HTR-8/SVneo (cell line): ENCODE measurements at regions not wholly inside any gene's neighbourhood (a gene's known extent, or its start where the extent isn't known, plus 50 kb on each side); places are given as distances from the start of the nearest gene placed in this dataset.
"Not testable (repeated sequence)": the region's sequence is repeated elsewhere in the genome, so short reads cannot be mapped to it uniquely, and the experiment has no call there.

Experiments
- DNase-seq: peaks from one replicate; pipeline ENCODE4 v3.0.0; 2011; ENCODE audit warnings: low spot score, mixed read lengths; ENCODE audit not compliant: insufficient read length
- FAIRE-seq: peaks from 2 replicates; lab custom pipeline; 2011; peaks lifted over from hg19 to GRCh38; lab: Jason Lieb, UNC

DNA sequence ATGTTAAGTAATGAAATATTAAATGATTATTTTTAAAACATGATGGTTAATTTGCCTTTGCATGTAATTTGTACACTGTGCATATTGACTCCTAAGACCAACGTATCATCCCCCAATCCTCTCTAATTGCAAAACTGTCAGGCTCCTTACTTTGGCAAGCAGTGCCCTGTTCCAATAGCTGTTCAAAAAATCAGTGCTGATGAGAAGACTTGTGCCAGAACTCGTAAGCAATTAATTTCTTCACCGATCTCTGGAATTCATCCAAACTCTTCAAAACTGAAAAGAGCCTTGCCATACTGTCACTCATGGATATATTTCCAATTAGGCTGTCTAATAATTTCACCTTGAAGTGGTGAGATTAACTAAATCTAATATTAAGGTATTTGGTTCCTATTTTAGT, 493.9 kb upstream of the NDST4 start:
- DNase-seq, result no peak
- no peak for FAIRE-seq

DNA sequence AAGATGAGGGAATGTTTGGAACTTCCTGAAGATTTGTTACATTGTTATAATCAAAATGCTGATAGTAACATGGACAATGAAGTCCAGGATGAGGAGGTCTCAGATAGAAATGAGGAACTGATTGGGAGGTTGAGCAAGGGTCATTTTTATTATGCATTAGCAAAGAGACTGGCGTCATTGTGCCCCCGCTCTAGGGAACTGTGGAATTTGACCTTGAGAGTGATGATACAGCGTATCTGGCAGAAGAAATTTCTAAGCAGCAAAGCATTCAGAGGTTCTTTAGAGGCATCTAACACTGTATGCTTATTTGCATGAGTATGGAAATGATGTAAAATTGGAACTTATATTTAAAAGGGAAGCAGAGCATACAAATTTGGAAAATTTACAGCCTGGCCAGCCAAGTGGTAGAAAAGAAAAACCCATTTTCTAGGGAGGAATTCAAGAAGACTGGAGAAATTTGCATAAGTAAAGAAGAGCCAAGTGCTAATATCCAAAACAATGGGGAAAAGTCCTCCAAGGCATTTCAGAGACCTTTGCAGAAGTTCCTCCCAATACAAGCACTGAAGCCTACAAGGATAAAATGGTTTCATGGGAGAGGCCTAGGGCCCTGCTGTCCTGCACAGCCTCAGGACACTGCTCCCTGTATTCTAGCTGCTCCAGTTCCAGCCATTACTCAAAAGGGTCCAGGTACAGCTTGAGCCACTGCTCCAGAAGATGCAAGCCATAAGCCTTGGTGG, 483.0 kb upstream of the NDST4 start:
- FAIRE-seq (no peak), DNase-seq (no peak)

DNA sequence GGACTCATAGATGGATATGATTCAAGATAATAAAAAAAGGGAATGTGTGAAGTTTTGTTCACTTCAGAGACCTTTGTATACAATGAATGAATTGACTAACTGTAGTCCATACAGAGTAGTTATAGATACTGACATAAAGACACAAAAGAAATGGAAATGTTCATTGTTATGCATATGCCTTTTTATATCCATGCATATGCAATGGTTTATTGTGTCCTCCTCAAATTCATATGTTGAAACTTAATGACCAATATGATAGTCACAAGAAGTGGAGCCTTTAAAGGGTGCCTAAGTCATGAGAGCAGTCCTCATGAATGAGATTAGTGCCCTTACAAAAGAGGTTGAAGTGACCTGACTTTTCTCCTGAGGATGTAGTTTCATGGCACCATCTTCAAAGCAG, 467.5 kb upstream of the NDST4 start:
- DNase-seq (no peak), FAIRE-seq (no peak)

DNA sequence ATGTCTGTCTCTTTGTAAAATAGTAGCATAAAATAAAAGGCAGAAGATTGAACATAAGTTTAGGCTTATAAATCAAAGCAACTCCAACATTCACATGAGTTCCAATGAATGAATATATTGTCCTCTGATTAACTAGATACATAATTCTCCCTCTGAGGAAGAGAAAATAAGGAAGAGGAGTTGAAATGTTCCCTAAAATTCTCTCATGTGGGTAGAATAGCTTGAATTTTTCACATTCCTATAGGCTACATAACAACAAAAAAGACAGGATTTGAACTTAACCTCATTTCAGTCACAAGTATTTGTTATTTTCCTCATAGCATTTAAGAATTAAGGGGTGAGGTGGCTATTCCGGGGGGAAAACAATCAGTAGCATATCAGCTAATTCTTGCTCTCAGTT, 462.4 kb upstream of the NDST4 start:
- no peak for DNase-seq
- FAIRE-seq, result no peak

DNA sequence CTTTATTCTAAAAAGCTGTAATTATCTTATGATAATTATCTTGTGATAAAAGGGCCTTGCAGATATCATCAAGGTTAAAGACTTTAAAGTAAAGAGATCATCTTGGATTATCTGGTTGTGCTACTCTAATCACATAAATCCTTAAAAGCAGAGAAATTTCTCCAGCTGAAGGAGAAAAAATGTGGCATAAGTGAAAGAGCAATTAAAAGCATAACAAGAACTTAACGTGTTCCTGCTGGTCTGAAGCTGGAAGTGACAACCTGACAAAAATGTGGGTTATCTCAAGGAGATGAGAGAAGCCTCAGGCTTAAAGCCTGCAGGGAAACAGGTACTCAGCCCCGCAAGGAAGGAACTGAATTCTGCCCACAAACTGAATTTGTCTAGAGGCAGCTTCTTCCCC, 449.1 kb upstream of the NDST4 start:
- DNase-seq (no peak), FAIRE-seq (no peak)

- FAIRE-seq (no peak), DNase-seq (no peak)
These were observed 434.7 kb upstream of the NDST4 start for GRCh38 chr4:115548123-115548522.

DNA sequence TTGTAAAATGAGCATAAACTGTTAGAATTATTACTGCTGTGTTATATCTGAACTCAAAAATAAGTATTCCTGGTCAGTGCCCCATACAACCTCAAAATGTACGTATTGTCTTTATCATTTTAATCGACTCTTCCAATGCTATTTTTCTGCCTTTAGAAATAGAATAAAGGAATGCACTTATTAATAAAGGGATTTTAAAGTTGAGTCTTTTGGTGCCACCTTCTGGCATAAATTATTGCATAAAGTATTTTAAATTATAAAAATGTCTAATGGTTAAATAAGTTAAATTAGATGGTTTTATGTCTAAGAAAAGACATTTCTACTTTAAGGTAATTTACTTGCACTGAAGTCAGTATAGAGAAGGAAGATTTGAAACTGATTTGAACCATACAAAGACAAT, 424.0 kb upstream of the NDST4 start:
- DNase-seq, result no peak
- no peak for FAIRE-seq

DNA sequence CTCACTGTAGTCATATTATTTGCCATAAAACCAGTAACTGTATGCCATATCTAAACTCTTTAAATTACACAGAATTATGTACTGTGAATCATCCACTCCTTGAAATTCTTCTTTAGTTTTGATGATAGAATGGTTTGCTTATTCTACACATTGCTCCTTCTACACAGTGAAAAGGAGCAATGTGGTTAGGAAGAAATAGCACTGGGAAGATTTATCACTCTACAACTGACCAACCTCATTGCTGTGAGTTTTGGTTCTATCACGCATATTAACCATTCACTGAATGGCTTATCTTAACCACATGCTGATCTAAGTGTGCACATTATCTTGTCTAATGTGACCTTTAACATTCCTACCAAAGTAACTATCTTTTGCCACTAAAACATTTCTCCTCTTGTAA, 415.7 kb upstream of the NDST4 start:
- DNase-seq (no peak), FAIRE-seq (no peak)

GRCh38 chr4:115519476-115519875, 406.1 kb upstream of the NDST4 start:
- not testable (repeated sequence) for FAIRE-seq, DNase-seq

DNA sequence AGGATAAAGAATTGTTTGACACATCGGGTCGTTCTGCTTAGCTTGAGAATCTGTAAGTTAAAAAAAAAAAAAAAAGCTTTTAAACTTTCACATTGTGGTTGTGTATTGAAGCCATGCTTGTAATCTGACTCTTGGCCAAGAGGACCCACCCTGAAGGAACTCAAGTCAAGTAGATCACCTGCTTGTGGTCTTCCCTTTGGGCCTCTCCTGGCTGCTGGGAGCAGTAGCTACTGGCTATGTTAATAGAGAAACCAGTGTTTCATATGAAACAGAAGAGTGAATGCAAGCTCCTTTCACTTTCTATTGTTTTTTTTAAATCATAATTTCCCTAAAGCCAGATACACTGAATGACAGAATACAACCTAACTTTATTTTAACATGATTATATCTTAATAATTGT, 402.4 kb upstream of the NDST4 start:
- DNase-seq (no peak), FAIRE-seq (no peak)

GRCh38 chr4:115515366-115515765, 401.9 kb upstream of the NDST4 start:
- DNase-seq (no peak), FAIRE-seq (no peak)

DNA sequence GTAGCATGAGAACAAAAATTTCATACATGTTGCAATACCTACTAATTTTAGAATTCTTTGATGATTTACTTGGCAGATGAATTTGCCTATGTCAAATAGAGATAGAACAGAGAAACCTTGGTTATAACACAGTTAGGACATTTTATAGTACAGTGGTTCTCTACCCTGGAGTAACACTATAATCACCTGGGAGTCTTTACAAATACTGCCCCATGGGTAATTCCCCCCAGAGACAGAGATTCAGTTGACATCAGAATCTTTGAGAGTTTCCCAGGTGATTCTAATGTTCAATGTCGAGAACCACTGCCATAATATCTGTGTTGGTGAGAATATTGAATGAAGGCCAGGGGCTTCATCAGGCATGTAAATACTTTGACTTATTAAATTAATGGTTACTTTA, 401.3 kb upstream of the NDST4 start:
- DNase-seq (no peak), FAIRE-seq (no peak)

DNA sequence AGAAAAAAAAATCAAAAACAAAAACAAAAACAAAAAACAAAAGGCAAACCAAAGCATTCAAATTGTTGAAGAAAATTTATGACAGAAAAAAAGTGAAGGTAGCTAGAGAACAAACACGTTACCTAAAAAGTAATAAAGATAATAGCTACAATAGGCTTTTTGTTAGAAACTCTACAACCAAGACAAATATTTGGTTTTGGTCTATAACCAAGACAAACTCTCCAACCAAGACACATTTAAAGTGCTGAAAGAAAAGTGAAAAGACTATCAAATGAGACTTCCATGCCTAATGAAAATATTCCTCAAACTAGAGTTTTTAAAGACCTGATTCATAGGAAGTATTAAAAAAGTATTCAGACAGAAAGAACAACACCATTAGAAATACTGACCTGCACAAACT, 391.9 kb upstream of the NDST4 start:
- no peak for DNase-seq
- no peak for FAIRE-seq

DNA sequence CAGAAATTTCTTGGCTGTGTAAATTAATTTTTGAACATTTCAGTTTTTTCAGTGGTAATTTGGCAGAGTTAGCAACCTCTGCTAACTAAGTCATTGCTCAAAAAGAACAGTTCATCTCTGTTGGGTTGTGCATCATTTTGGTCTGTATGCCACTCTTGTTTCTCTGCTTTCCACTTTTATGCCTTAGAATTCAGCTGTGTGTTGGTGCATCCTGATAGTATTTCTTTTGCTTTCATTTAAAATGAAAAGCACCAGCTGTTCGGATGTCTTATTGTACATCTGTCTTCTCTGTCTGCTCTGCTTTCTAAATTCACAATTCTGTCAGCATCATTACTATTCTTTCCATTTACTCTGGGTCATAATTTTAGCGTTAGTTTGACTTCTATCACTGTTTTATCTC, 388.2 kb upstream of the NDST4 start:
- DNase-seq (no peak), FAIRE-seq (no peak)

DNA sequence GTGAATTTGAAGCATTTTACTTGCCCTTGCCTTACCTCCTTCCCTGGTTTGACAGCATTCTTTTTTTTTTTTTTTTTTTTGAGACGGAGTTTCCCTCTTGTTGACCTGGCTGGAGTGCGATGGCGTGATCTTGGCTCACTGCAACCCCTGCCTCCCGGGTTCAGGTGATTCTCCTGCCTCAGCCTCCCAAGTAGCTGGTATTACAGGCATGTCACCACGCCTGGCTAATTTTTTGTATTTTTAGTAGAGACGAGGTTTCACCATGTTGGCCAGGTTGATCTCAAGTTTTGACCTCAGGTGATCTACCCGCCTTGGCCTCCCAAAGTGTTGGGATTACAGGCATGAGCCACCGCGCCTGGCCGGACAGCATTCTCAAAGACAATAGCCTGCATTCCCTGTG, 380.4 kb upstream of the NDST4 start:
- not testable (repeated sequence) for DNase-seq, FAIRE-seq

DNA sequence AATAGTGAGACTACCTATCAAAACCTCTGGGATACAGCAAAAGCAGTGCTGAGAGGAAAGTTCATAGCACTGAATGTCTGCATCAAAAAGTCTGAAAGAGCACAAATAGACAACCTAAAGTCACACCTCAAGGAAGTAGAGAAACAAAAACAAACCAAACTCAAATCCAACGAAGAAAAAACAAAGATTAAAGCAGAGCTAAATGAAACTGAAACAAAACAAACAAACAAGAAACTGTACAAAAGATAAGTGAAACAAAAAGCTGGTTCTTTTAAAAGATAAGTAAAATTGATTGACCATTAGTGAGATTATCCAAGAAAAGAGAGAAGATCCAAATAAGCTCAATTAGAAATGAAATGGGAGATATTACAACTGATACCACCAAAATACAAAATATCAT, 378.3 kb upstream of the NDST4 start:
- FAIRE-seq (no peak), DNase-seq (no peak)

DNA sequence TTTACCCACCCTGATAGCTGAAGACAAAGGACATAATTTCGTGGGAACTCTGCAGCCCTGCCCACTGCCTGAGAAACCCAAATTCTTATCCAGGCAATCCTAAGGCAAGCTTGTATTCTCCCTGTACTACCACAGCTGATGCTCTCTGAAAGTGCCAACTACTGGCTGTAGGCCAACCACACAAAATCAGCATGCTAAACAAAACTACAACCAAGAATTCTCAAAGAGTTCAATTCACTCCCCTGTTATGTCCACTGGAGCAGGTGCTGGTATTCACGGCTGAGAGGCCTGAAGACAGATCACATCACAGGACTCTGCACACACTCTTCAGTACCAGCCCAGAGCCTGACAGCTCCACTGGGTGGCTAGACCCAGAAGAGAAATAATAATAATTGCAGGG, 375.9 kb upstream of the NDST4 start:
- DNase-seq (no peak), FAIRE-seq (no peak)

GRCh38 chr4:115485402-115485801, 372.0 kb upstream of the NDST4 start:
- FAIRE-seq, result no peak
- no peak for DNase-seq

GRCh38 chr4:115484479-115484878, 371.1 kb upstream of the NDST4 start:
- FAIRE-seq, result no peak
- DNase-seq, result no peak

GRCh38 chr4:115470763-115471162, 357.3 kb upstream of the NDST4 start:
- DNase-seq (no peak), FAIRE-seq (no peak)

GRCh38 chr4:115459301-115459700, 345.9 kb upstream of the NDST4 start:
- FAIRE-seq, result not testable (repeated sequence)

DNA sequence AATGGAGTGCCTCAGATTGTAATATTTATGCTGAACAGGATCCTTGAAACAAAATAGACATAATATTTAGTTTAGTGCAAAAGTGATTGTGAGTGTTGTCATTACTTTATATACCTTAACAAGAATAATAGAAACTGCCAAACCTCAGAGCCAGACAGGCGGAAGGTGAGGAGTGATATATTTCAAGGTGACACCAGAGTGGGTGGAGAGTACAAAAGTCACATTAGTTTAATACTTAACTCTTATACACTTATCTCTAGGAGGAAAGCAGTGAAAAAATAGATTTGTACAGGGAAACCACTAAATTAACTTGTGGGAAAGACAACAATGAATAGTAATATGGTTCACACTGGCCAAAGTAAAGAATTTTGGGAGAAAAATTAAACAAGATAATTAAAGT, 342.8 kb upstream of the NDST4 start:
- no peak for FAIRE-seq
- no peak for DNase-seq

More at GRCh38 chr4:115459301-115459700, 345.9 kb upstream of the NDST4 start:
- not testable (repeated sequence) for DNase-seq
